HG02759 (cell line): ENCODE measurements at regions not wholly inside any gene's neighbourhood (a gene's known extent, or its start where the extent isn't known, plus 50 kb on each side); places are given as distances from the start of the nearest gene placed in this dataset.
"Not testable (repeated sequence)": the region's sequence is repeated elsewhere in the genome, so short reads cannot be mapped to it uniquely, and the experiment has no call there.

Experiments used
- ATAC-seq: cut with Tn5 transposase; IDR thresholded peaks from one replicate; pipeline ENCODE4 v1.9.1; 2021; ENCODE audit warnings: mild to moderate bottlenecking, moderate library complexity; ENCODE audit not compliant: unreplicated experiment

- ATAC-seq, result no peak
These were observed 184.4 kb upstream of the ZNF217 start for GRCh38 chr20:53778041-53778516.

GRCh38 chr20:53777402-53777801 lies 183.8 kb upstream of the ZNF217 start:
- not testable (repeated sequence) for ATAC-seq

- no peak for ATAC-seq
These were observed 183.2 kb upstream of the ZNF217 start for GRCh38 chr20:53776858-53777257.

- no peak for ATAC-seq
These were observed 181.0 kb upstream of the ZNF217 start for GRCh38 chr20:53774461-53775203.

GRCh38 chr20:53773792-53774401 lies 180.3 kb upstream of the ZNF217 start:
- no peak for ATAC-seq

GRCh38 chr20:53773066-53773791 lies 179.6 kb upstream of the ZNF217 start:
- not testable (repeated sequence) for ATAC-seq

GRCh38 chr20:53769041-53769440 lies 175.4 kb upstream of the ZNF217 start:
- no peak for ATAC-seq

GRCh38 chr20:53768329-53768728 lies 174.7 kb upstream of the ZNF217 start:
- ATAC-seq, result no peak

- ATAC-seq, result no peak
These were observed 173.7 kb upstream of the ZNF217 start for GRCh38 chr20:53767206-53767930.

GRCh38 chr20:53764415-53764800 lies 170.8 kb upstream of the ZNF217 start:
- no peak for ATAC-seq

GRCh38 chr20:53763707-53764414 lies 170.2 kb upstream of the ZNF217 start:
- ATAC-seq, result no peak

GRCh38 chr20:53762423-53762798 lies 168.8 kb upstream of the ZNF217 start:
- not testable (repeated sequence) for ATAC-seq

- ATAC-seq, result peak; percentile 66
These were observed 166.4 kb upstream of the ZNF217 start for GRCh38 chr20:53760025-53760441.

GRCh38 chr20:53757472-53757913 lies 163.9 kb upstream of the ZNF217 start:
- no peak for ATAC-seq

GRCh38 chr20:53755733-53756531 lies 162.3 kb upstream of the ZNF217 start:
- no peak for ATAC-seq

GRCh38 chr20:53753880-53754459 lies 160.3 kb upstream of the ZNF217 start:
- ATAC-seq, result no peak

- no peak for ATAC-seq
These were observed 159.6 kb upstream of the ZNF217 start for GRCh38 chr20:53752971-53753879.

GRCh38 chr20:53752583-53752970 lies 158.9 kb upstream of the ZNF217 start:
- no peak for ATAC-seq
